Aorta (tissue), 5 donors: ENCODE measurements at regions not wholly inside any gene's neighbourhood (a gene's known extent, or its start where the extent isn't known, plus 50 kb on each side); places are given as distances from the start of the nearest gene placed in this dataset.

Experiments used
- ATAC-seq: fragments of 200-7000 bp; cut with Tn5 transposase; one replicate; pipeline ENCODE4 v1.9.1; 2022; ENCODE audit warnings: moderate library complexity; ENCODE audit not compliant: low FRiP score
- DNase-seq, 2 donors: peaks; one replicate each; pipeline ENCODE4 v3.0.0-alpha.2; 2020
- H3K27ac ChIP-seq, 2 donors: one replicate each; pipeline ENCODE4 v1.5.1; 2013; ENCODE audit warnings: low read length in 2 of 2, mild to moderate bottlenecking in 2 of 2, moderate library complexity in 2 of 2, control low read depth in 1 of 2, inconsistent platforms in 1 of 2, low read depth in 1 of 2
- H3K27me3 ChIP-seq, 2 donors: one replicate each; pipeline ENCODE4 v1.6.1; 2013; ENCODE audit warnings: control low read depth in 1 of 2, low read length in 1 of 2, mild to moderate bottlenecking in 1 of 2, moderate library complexity in 1 of 2; ENCODE audit not compliant: insufficient read depth in 2 of 2, control insufficient read depth in 1 of 2
- H3K36me3 ChIP-seq, 2 donors: one replicate each; pipeline ENCODE4 v1.6.1; 2013; ENCODE audit warnings: control low read depth in 1 of 2, low read length in 1 of 2, mild to moderate bottlenecking in 1 of 2; ENCODE audit not compliant: insufficient read depth in 2 of 2, control insufficient read depth in 1 of 2
- H3K4me1 ChIP-seq, 2 donors: one replicate each; pipeline ENCODE4 v1.6.1; 2013; ENCODE audit warnings: low read length in 2 of 2, control low read depth in 1 of 2, mild to moderate bottlenecking in 1 of 2, moderate library complexity in 1 of 2; ENCODE audit not compliant: insufficient read depth in 2 of 2, control insufficient read depth in 1 of 2
- H3K4me3 ChIP-seq, 2 donors: one replicate each; pipeline ENCODE4 v1.5.1; 2013; ENCODE audit warnings: low read length in 2 of 2, control low read depth in 1 of 2, mild to moderate bottlenecking in 1 of 2
- H3K9me3 ChIP-seq: one replicate; pipeline ENCODE4 v1.6.1; 2013; ENCODE audit warnings: mild to moderate bottlenecking, low read length; ENCODE audit not compliant: control insufficient read depth
- WGBS, 2 donors: extraction: QIAGEN DNeasy Blood & Tissue Kit; methylation state at CpG; one replicate each; pipeline ENCODE4 v1.1.7; 2013; 5-methylcytosine and 5-hydroxymethylcytosine counted together
- intact Hi-C, 2 donors: fragments of 100-400 bp; cut with DNase I; formaldehyde crosslinking; loops; one replicate each; pipeline versions ENCODE4 v1.14.2 to v1.15.0; 2022
- donor health status: healthy with polysubstance abuse.
- donor health status: Bipolar disorder and iron deficiency.
- donor health status: DM: no; HTN: no; CAD: no.
- donor health status: DM: no; HTN: no; CAD: no.
- donor health status: DM: yes; HTN: yes; CAD: no.

- DNase-seq (no peak), ATAC-seq (no peak)
- Histone ChIP-seq H3K27ac (no peak overlapping the region), H3K36me3 (no peaks in the 10 kb centered on the region), H3K4me1 (peaks cover 3 to 4% of the 10 kb centered on the region in 2 donors), H3K9me3 (no peaks in the 10 kb centered on the region), H3K27me3 (no peaks in the 10 kb centered on the region), H3K4me3 (no peak overlapping the region)
- 72 to 74% methylated on average over 9 of the region's 9 CpGs for WGBS, 2 donors
- intact Hi-C loops, result loop anchor here (5.0 to 10.0 kb wide), 3 partner anchors 149 to 223 kb away; partner anchors contain the start of gene BMP4 (in 1 of the 2)
These were observed 218.9 kb upstream of the CDKN3 start for GRCh38 chr14:54177641-54178621.

GRCh38 chr14:54182419-54183045 lies 214.3 kb upstream of the CDKN3 start:
- Histone ChIP-seq H3K27me3 (no peaks in the 10 kb centered on the region), H3K4me3 (no peak overlapping the region), H3K27ac (no peak overlapping the region), H3K9me3 (no peaks in the 10 kb centered on the region), H3K36me3 (no peaks in the 10 kb centered on the region), H3K4me1 (no peaks in the 10 kb centered on the region)
- DNase-seq (no peak), ATAC-seq (no peak)
- WGBS, 2 donors, result 91 to 97% methylated on average over 2 of the region's 2 CpGs
- intact Hi-C loops, result no loop called here

GRCh38 chr14:54186821-54187763 lies 209.7 kb upstream of the CDKN3 start:
- DNase-seq (no peak), ATAC-seq (no peak)
- WGBS, 2 donors, result 97 to 99% methylated on average over 7 of the region's 7 CpGs
- Histone ChIP-seq H3K36me3 (no peaks in the 10 kb centered on the region), H3K9me3 (no peaks in the 10 kb centered on the region), H3K4me1 (no peaks in the 10 kb centered on the region), H3K27me3 (no peaks in the 10 kb centered on the region), H3K4me3 (no peak overlapping the region), H3K27ac (no peak overlapping the region)
- intact Hi-C loops, result no loop called here

GRCh38 chr14:54188064-54188666 lies 208.6 kb upstream of the CDKN3 start:
- DNase-seq, result no peak
- intact Hi-C loops, result no loop called here
- H3K4me3 ChIP-seq, result no peak overlapping the region
- ATAC-seq, result no peak
- no peaks in the 10 kb centered on the region for H3K36me3 ChIP-seq
- H3K27ac ChIP-seq, result no peak overlapping the region
- no peaks in the 10 kb centered on the region for H3K27me3 ChIP-seq
- no peaks in the 10 kb centered on the region for H3K4me1 ChIP-seq
- WGBS, 2 donors, result 92 to 97% methylated on average over 16 of the region's 16 CpGs
- H3K9me3 ChIP-seq, result no peaks in the 10 kb centered on the region

- no peak for DNase-seq
- Histone ChIP-seq H3K36me3 (no peaks in the 10 kb centered on the region), H3K9me3 (no peaks in the 10 kb centered on the region), H3K27me3 (no peaks in the 10 kb centered on the region), H3K4me3 (no peak overlapping the region), H3K27ac (no peak overlapping the region), H3K4me1 (no peaks in the 10 kb centered on the region)
- intact Hi-C loops, result no loop called here
- 85 to 92% methylated on average over 1 of the region's 1 CpG for WGBS, 2 donors
- ATAC-seq, result no peak
These were observed 207.5 kb upstream of the CDKN3 start for GRCh38 chr14:54189333-54189732.

GRCh38 chr14:54189748-54190354 lies 207.0 kb upstream of the CDKN3 start:
- no peaks in the 10 kb centered on the region for H3K4me1 ChIP-seq
- no peaks in the 10 kb centered on the region for H3K36me3 ChIP-seq
- DNase-seq, result no peak
- H3K9me3 ChIP-seq, result no peaks in the 10 kb centered on the region
- no peaks in the 10 kb centered on the region for H3K27me3 ChIP-seq
- ATAC-seq, result no peak
- H3K4me3 ChIP-seq, result no peak overlapping the region
- 59% methylated on average over 4 of the region's 4 CpGs for WGBS, 2 donors
- intact Hi-C loops, result no loop called here
- no peak overlapping the region for H3K27ac ChIP-seq

- Histone ChIP-seq H3K36me3 (no peaks in the 10 kb centered on the region), H3K4me1 (no peaks in the 10 kb centered on the region), H3K9me3 (no peaks in the 10 kb centered on the region), H3K4me3 (no peak overlapping the region), H3K27ac (no peak overlapping the region), H3K27me3 (no peaks in the 10 kb centered on the region)
- intact Hi-C loops, result no loop called here
- DNase-seq, result no peak
- WGBS, 2 donors, result 48 to 49% methylated on average over 2 of the region's 2 CpGs
- ATAC-seq, result no peak
These were observed 205.0 kb upstream of the CDKN3 start for GRCh38 chr14:54191846-54192245.

- intact Hi-C loops, result no loop called here
- Histone ChIP-seq H3K9me3 (no peaks in the 10 kb centered on the region), H3K27ac (no peak overlapping the region), H3K4me1 (no peaks in the 10 kb centered on the region), H3K27me3 (no peaks in the 10 kb centered on the region), H3K4me3 (no peak overlapping the region), H3K36me3 (no peaks in the 10 kb centered on the region)
- ATAC-seq (no peak), DNase-seq (no peak)
- WGBS, 2 donors, result 73 to 77% methylated on average over 2 of the region's 2 CpGs
These were observed 204.2 kb upstream of the CDKN3 start for GRCh38 chr14:54192610-54193009.
